Osteocyte (in vitro differentiated cells): ENCODE measurements at regions not wholly inside any gene's neighbourhood (a gene's known extent, or its start where the extent isn't known, plus 50 kb on each side); places are given as distances from the start of the nearest gene placed in this dataset.

ENCODE experiments used
- DNase-seq: peaks from one replicate; pipeline ENCODE4 v3.0.0; 2021; ENCODE audit warnings: mixed read lengths; ENCODE audit not compliant: unreplicated experiment; ENCODE audit errors: extremely low spot score
- H3K27ac Mint-ChIP-seq: one replicate; pipeline ENCODE4 v1.8.0; 2021; ENCODE audit warnings: mild to moderate bottlenecking, mixed read lengths; ENCODE audit not compliant: unreplicated experiment
- H3K27me3 Mint-ChIP-seq: one replicate; pipeline ENCODE4 v1.8.0; 2021; ENCODE audit warnings: mixed read lengths; ENCODE audit not compliant: unreplicated experiment
- H3K36me3 Mint-ChIP-seq: one replicate; pipeline ENCODE4 v1.8.0; 2021; ENCODE audit warnings: mixed read lengths; ENCODE audit not compliant: unreplicated experiment
- H3K4me1 Mint-ChIP-seq: one replicate; pipeline ENCODE4 v1.8.0; 2021; ENCODE audit warnings: mixed read lengths; ENCODE audit not compliant: unreplicated experiment
- H3K4me3 Mint-ChIP-seq: one replicate; pipeline ENCODE4 v1.8.0; 2021; ENCODE audit warnings: mild to moderate bottlenecking, moderate library complexity, mixed read lengths; ENCODE audit not compliant: unreplicated experiment
- H3K9me3 Mint-ChIP-seq: one replicate; pipeline ENCODE4 v1.8.0; 2021; ENCODE audit warnings: mixed read lengths; ENCODE audit not compliant: unreplicated experiment
- CTCF ChIP-seq: fragments of 200-600 bp; sonication (generic); IDR thresholded peaks from 2 replicates; pipeline ENCODE4 v1.5.0; 2021; ENCODE audit warnings: antibody characterized with exemption, mild to moderate bottlenecking, moderate library complexity

GRCh38 chr2:239689985-239690384, 289.2 kb upstream of the HDAC4 start:
- Mint-ChIP-seq H3K4me3 (no peak overlapping the region), H3K9me3 (no peaks in the 10 kb centered on the region)

GRCh38 chr2:239689410-239689809, 288.6 kb upstream of the HDAC4 start:
- H3K4me3 Mint-ChIP-seq = no peak overlapping the region
- no peak for TF ChIP-seq CTCF
- no peak overlapping the region for H3K27ac Mint-ChIP-seq
- H3K4me1 Mint-ChIP-seq = no peaks in the 10 kb centered on the region
- DNase-seq = peak; percentile 71
- no peaks in the 10 kb centered on the region for H3K27me3 Mint-ChIP-seq
- no peaks in the 10 kb centered on the region for H3K36me3 Mint-ChIP-seq
- H3K9me3 Mint-ChIP-seq = no peaks in the 10 kb centered on the region

More at GRCh38 chr2:239689985-239690384, 289.2 kb upstream of the HDAC4 start:
- TF ChIP-seq CTCF = no peak
- Mint-ChIP-seq H3K36me3 (no peaks in the 10 kb centered on the region), H3K27me3 (no peaks in the 10 kb centered on the region), H3K4me1 (no peaks in the 10 kb centered on the region), H3K27ac (no peak overlapping the region)
- DNase-seq = peak; percentile 68

GRCh38 chr2:239688840-239689239, 288.0 kb upstream of the HDAC4 start:
- DNase-seq = peak; percentile 76
- Mint-ChIP-seq H3K27ac (no peak overlapping the region), H3K9me3 (no peaks in the 10 kb centered on the region), H3K27me3 (no peaks in the 10 kb centered on the region), H3K4me1 (no peaks in the 10 kb centered on the region), H3K4me3 (no peak overlapping the region), H3K36me3 (no peaks in the 10 kb centered on the region)
- no peak for TF ChIP-seq CTCF

- Mint-ChIP-seq H3K4me1 (no peaks in the 10 kb centered on the region), H3K36me3 (no peaks in the 10 kb centered on the region), H3K27me3 (no peaks in the 10 kb centered on the region), H3K9me3 (no peaks in the 10 kb centered on the region), H3K4me3 (no peak overlapping the region), H3K27ac (no peak overlapping the region)
- no peak for TF ChIP-seq CTCF
- peak; percentile 81 for DNase-seq
Measured at GRCh38 chr2:239688122-239688681, 287.4 kb upstream of the HDAC4 start.

GRCh38 chr2:239687441-239687840, 286.6 kb upstream of the HDAC4 start:
- no peak for TF ChIP-seq CTCF
- Mint-ChIP-seq H3K27ac (no peak overlapping the region), H3K4me3 (no peak overlapping the region), H3K4me1 (no peaks in the 10 kb centered on the region), H3K27me3 (no peaks in the 10 kb centered on the region), H3K9me3 (peaks cover 5% of the 10 kb centered on the region), H3K36me3 (no peaks in the 10 kb centered on the region)
- peak; percentile 62 for DNase-seq
